GM21526 (cell line): ENCODE measurements at regions not wholly inside any gene's neighbourhood (a gene's known extent, or its start where the extent isn't known, plus 50 kb on each side); places are given as distances from the start of the nearest gene placed in this dataset.
"Not testable (repeated sequence)": the region's sequence is repeated elsewhere in the genome, so short reads cannot be mapped to it uniquely, and the experiment has no call there.

Experiments
- ATAC-seq: cut with Tn5 transposase; IDR thresholded peaks from one replicate; pipeline ENCODE4 v1.9.1; 2021; ENCODE audit warnings: moderate library complexity; ENCODE audit not compliant: unreplicated experiment, low FRiP score

GRCh38 chr3:30319713-30320112 is 286.7 kb upstream of the TGFBR2 start:
- ATAC-seq = peak; percentile 87

GRCh38 chr3:30320392-30320791 is 286.0 kb upstream of the TGFBR2 start:
- no peak for ATAC-seq

GRCh38 chr3:30321065-30321464 is 285.3 kb upstream of the TGFBR2 start:
- no peak for ATAC-seq

GRCh38 chr3:30323649-30324048 is 282.8 kb upstream of the TGFBR2 start:
- ATAC-seq = not testable (repeated sequence)

- no peak for ATAC-seq
Observed at GRCh38 chr3:30324587-30324986, 281.8 kb upstream of the TGFBR2 start.

GRCh38 chr3:30327976-30328375 is 278.4 kb upstream of the TGFBR2 start:
- not testable (repeated sequence) for ATAC-seq

- ATAC-seq = not testable (repeated sequence)
Observed at GRCh38 chr3:30328935-30329334, 277.5 kb upstream of the TGFBR2 start.

GRCh38 chr3:30331519-30331918 is 274.9 kb upstream of the TGFBR2 start:
- no peak for ATAC-seq

GRCh38 chr3:30332196-30333021 is 274.0 kb upstream of the TGFBR2 start:
- no peak for ATAC-seq

- ATAC-seq = no peak
Observed at GRCh38 chr3:30333143-30333542, 273.3 kb upstream of the TGFBR2 start.

GRCh38 chr3:30333903-30334302 is 272.5 kb upstream of the TGFBR2 start:
- no peak for ATAC-seq

- no peak for ATAC-seq
Observed at GRCh38 chr3:30340500-30340899, 265.9 kb upstream of the TGFBR2 start.

GRCh38 chr3:30341079-30341478 is 265.3 kb upstream of the TGFBR2 start:
- no peak for ATAC-seq

GRCh38 chr3:30341851-30342250 is 264.6 kb upstream of the TGFBR2 start:
- no peak for ATAC-seq

- no peak for ATAC-seq
Observed at GRCh38 chr3:30342318-30343060, 263.9 kb upstream of the TGFBR2 start.

- ATAC-seq = no peak
Observed at GRCh38 chr3:30343067-30343831, 263.2 kb upstream of the TGFBR2 start.

- ATAC-seq = no peak
Observed at GRCh38 chr3:30343861-30344260, 262.5 kb upstream of the TGFBR2 start.

GRCh38 chr3:30344288-30344687 is 262.1 kb upstream of the TGFBR2 start:
- ATAC-seq = no peak

GRCh38 chr3:30346933-30347320 is 259.5 kb upstream of the TGFBR2 start:
- ATAC-seq = no peak

GRCh38 chr3:30347679-30348216 is 258.7 kb upstream of the TGFBR2 start:
- peak; percentile 83 for ATAC-seq

- ATAC-seq = no peak
Observed at GRCh38 chr3:30349507-30349906, 256.9 kb upstream of the TGFBR2 start.
